HG02981 (cell line): ENCODE measurements at regions not wholly inside any gene's neighbourhood (a gene's known extent, or its start where the extent isn't known, plus 50 kb on each side); places are given as distances from the start of the nearest gene placed in this dataset.
"Not testable (repeated sequence)": the region's sequence is repeated elsewhere in the genome, so short reads cannot be mapped to it uniquely, and the experiment has no call there.

Experiments
- ATAC-seq: cut with Tn5 transposase; IDR thresholded peaks from one replicate; pipeline ENCODE4 v1.9.1; 2021; ENCODE audit warnings: mild to moderate bottlenecking, moderate library complexity; ENCODE audit not compliant: unreplicated experiment

GRCh38 chr12:89162589-89163261, 189.6 kb downstream of the DUSP6 start:
- ATAC-seq = no peak

GRCh38 chr12:89161557-89161956, 190.7 kb downstream of the DUSP6 start:
- no peak for ATAC-seq

- no peak for ATAC-seq
Observed at GRCh38 chr12:89160716-89161123, 191.6 kb downstream of the DUSP6 start.

- no peak for ATAC-seq
Observed at GRCh38 chr12:89157413-89157812, 194.9 kb downstream of the DUSP6 start.

- no peak for ATAC-seq
Observed at GRCh38 chr12:89156862-89157262, 195.4 kb downstream of the DUSP6 start.

- ATAC-seq = no peak
Observed at GRCh38 chr12:89156340-89156739, 196.0 kb downstream of the DUSP6 start.

- ATAC-seq = no peak
Observed at GRCh38 chr12:89155826-89156225, 196.5 kb downstream of the DUSP6 start.

- no peak for ATAC-seq
Observed at GRCh38 chr12:89154743-89155499, 197.4 kb downstream of the DUSP6 start.

GRCh38 chr12:89153341-89153740, 199.0 kb downstream of the DUSP6 start:
- no peak for ATAC-seq

GRCh38 chr12:89151536-89151935, 200.8 kb downstream of the DUSP6 start:
- ATAC-seq = no peak

GRCh38 chr12:89150789-89151188, 201.5 kb downstream of the DUSP6 start:
- ATAC-seq = not testable (repeated sequence)

GRCh38 chr12:89140602-89141238, 211.6 kb downstream of the DUSP6 start:
- ATAC-seq = no peak

- ATAC-seq = no peak
Observed at GRCh38 chr12:89140141-89140540, 212.2 kb downstream of the DUSP6 start.

- no peak for ATAC-seq
Observed at GRCh38 chr12:89139390-89139789, 212.9 kb downstream of the DUSP6 start.

- ATAC-seq = no peak
Observed at GRCh38 chr12:89138048-89138852, 214.1 kb downstream of the DUSP6 start.

GRCh38 chr12:89135976-89136634, 216.2 kb downstream of the DUSP6 start:
- ATAC-seq = no peak

GRCh38 chr12:89134213-89134770, 218.0 kb downstream of the DUSP6 start:
- ATAC-seq = no peak

GRCh38 chr12:89129167-89129870, 223.0 kb downstream of the DUSP6 start:
- ATAC-seq = no peak

- ATAC-seq = no peak
Observed at GRCh38 chr12:89126712-89127111, 225.6 kb downstream of the DUSP6 start.

- ATAC-seq = no peak
Observed at GRCh38 chr12:89122852-89123251, 229.4 kb downstream of the DUSP6 start.
